NT2/D1 (cell line): ENCODE measurements at regions not wholly inside any gene's neighbourhood (a gene's known extent, or its start where the extent isn't known, plus 50 kb on each side); places are given as distances from the start of the nearest gene placed in this dataset.

Source experiments
- SUZ12 ChIP-seq: IDR thresholded peaks from 2 replicates; pipeline ENCODE4 v1.6.1; 2011; ENCODE audit not compliant: insufficient read length, insufficient read depth; ENCODE audit errors: extremely low read depth
- ZNF274 ChIP-seq: IDR thresholded peaks from 2 replicates; pipeline ENCODE4 v1.6.1; 2011; ENCODE audit warnings: mild to moderate bottlenecking, low read depth, low read length

GRCh38 chr7:68411742-68412141 lies 1186.5 kb upstream of the AUTS2 start:
- TF ChIP-seq ZNF274 (no peak), SUZ12 (no peak)
